Sigmoid colon (tissue), 3 donors: ENCODE measurements at regions not wholly inside any gene's neighbourhood (a gene's known extent, or its start where the extent isn't known, plus 50 kb on each side); places are given as distances from the start of the nearest gene placed in this dataset.

Experiments used
- CTCF ChIP-seq, 4 experiments: fragments of 450-650 bp in 3 of 4; fragments of 200-600 bp in 1 of 4; IDR thresholded peaks; one replicate each; pipeline ENCODE4 v1.5.1; 2016 to 2019; ENCODE audit warnings: antibody characterized with exemption in 4 of 4, mild to moderate bottlenecking in 3 of 4, moderate library complexity in 2 of 4
- POLR2A ChIP-seq, 2 donors: fragments of 450-650 bp; IDR thresholded peaks; one replicate each; pipeline ENCODE4 v1.6.1; 2016; ENCODE audit warnings: antibody characterized with exemption in 2 of 2, mild to moderate bottlenecking in 2 of 2, moderate library complexity in 2 of 2

- TF ChIP-seq POLR2A (IDR thresholded peaks at IDR 0.05) (no peak), CTCF (IDR thresholded peaks at IDR 0.05) (no peak)
These were observed 296.9 kb downstream of the HIVEP2 start for GRCh38 chr6:142648036-142648451.
